Sigmoid colon (tissue), 6 donors: ENCODE measurements at regions not wholly inside any gene's neighbourhood (a gene's known extent, or its start where the extent isn't known, plus 50 kb on each side); places are given as distances from the start of the nearest gene placed in this dataset.

Experiments used
- DNase-seq: peaks from one replicate; pipeline ENCODE4 v3.0.0-alpha.2; 2019
- H3K27ac ChIP-seq, 4 donors: fragments of 200-600 bp; sonication (generic); one replicate each; pipeline ENCODE4 v1.5.1; 2016 to 2019; ENCODE audit warnings: mild to moderate bottlenecking in 1 of 4
- H3K27me3 ChIP-seq, 3 donors: fragments of 200-600 bp; sonication (generic); one replicate each; pipeline ENCODE4 v1.5.1; 2019; ENCODE audit warnings: mild to moderate bottlenecking in 1 of 3
- H3K36me3 ChIP-seq, 4 donors: fragments of 200-600 bp; sonication (generic); one replicate each; pipeline ENCODE4 v1.5.1; 2016 to 2019
- H3K4me1 ChIP-seq, 4 donors: fragments of 200-600 bp; sonication (generic); one replicate each; pipeline ENCODE4 v1.5.1; 2017 to 2019
- H3K4me3 ChIP-seq, 4 donors: fragments of 200-600 bp; sonication (generic); one replicate each; pipeline ENCODE4 v1.5.1; 2017 to 2019; ENCODE audit warnings: mild to moderate bottlenecking in 2 of 4, moderate library complexity in 1 of 4
- H3K9me3 ChIP-seq, 4 donors: fragments of 200-600 bp in 3 of 4; sonication (generic) in 3 of 4; one replicate each; pipeline versions ENCODE4 v1.5.1 to v1.6.1; 2013 to 2019
- CTCF ChIP-seq, 4 experiments: fragments of 450-650 bp in 3 of 4; fragments of 200-600 bp in 1 of 4; IDR thresholded peaks; one replicate each; pipeline ENCODE4 v1.5.1; 2016 to 2019; ENCODE audit warnings: antibody characterized with exemption in 4 of 4, mild to moderate bottlenecking in 3 of 4, moderate library complexity in 2 of 4
- EP300 ChIP-seq, 4 donors: sonication (generic); formaldehyde crosslinking; IDR thresholded peaks; one replicate each; pipeline ENCODE4 v1.6.1; 2017; ENCODE audit warnings: antibody characterized with exemption in 4 of 4
- POLR2A ChIP-seq, 2 donors: fragments of 450-650 bp; IDR thresholded peaks; one replicate each; pipeline ENCODE4 v1.6.1; 2016; ENCODE audit warnings: antibody characterized with exemption in 2 of 2, mild to moderate bottlenecking in 2 of 2, moderate library complexity in 2 of 2
- POLR2AphosphoS5 ChIP-seq, 4 donors: sonication (generic); formaldehyde crosslinking; IDR thresholded peaks; one replicate each; pipeline ENCODE4 v1.6.1; 2017; ENCODE audit warnings: antibody characterized with exemption in 4 of 4
- WGBS, 2 donors: extraction: QIAGEN DNeasy Blood & Tissue Kit; methylation state at CpG; one replicate each; pipeline ENCODE4 v1.1.7; 2013; 5-methylcytosine and 5-hydroxymethylcytosine counted together
- intact Hi-C: fragments of 100-400 bp; cut with DNase I; formaldehyde crosslinking; loops from one replicate; pipeline ENCODE4 v1.15.1; 2023
- donor health status: healthy with polysubstance abuse.
- donor health status: healthy.

DNA sequence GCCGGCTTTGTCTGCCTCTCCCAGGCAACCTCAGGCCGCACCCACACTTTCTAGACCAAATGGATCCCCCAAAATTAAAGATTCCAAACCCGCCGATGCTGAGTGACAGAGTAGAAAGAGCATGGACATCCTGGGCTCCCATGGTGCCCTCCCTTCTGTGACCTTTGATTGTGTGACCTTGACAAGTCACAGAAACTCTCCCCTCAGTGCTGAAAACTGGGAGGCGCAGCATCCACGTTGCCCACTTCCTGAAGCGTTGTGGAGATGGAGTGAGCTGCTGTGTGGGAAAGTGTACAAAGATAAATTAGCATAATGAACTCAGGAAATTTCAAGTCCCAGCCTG, 74.4 kb upstream of the MFGE8 start:
- DNase-seq, result no peak
- intact Hi-C loops, result no loop called here
- WGBS, 2 donors, result 76 to 79% methylated on average over 7 of the region's 7 CpGs
- Histone ChIP-seq H3K36me3 (no peaks in the 10 kb centered on the region), H3K9me3 (no peaks in the 10 kb centered on the region), H3K27me3 (no peaks in the 10 kb centered on the region), H3K27ac (no peak overlapping the region), H3K4me3 (no peak overlapping the region), H3K4me1 (peaks cover 0 to 5% (median 0%) of the 10 kb centered on the region in 4 donors)
- TF ChIP-seq EP300 (IDR thresholded peaks at IDR 0.05) (no peak), CTCF (IDR thresholded peaks at IDR 0.05) (no peak), POLR2AphosphoS5 (IDR thresholded peaks at IDR 0.05) (no peak), POLR2A (IDR thresholded peaks at IDR 0.05) (no peak)

DNA sequence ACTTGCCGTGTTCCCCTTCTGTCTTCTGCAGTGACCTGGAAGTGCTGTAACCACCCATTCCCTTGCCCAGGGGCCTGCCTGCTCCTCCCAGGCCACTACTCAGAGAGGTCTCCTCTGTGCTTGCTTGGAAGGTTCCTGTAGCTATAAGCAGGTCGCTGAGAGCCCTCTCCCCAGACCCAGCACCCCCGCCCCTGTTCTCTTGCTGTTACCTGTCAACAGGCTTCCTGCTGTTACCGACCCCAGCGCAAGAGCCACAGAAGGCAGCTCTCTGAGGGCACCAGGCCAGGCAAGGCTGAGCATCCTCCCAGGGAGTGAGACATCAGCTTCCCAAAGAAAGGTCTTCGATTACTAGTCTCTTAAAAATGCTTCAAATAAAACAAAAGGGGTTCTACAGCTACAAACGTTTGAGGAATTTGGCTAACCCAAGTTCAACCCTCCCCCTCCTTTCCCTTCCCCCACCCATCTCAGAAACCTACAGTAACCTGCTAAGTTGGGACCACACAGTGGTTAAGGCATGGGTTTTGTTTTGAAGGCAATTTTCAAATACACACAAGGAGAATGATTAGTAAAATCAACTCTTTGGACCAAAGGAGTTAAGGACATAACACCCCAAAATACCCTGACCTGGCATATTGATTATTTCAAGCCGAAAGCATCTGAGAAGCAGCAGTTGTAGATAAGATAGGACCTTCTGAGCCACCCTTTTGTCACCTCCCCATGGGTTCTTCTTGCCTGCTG, 74.9 kb upstream of the MFGE8 start:
- Histone ChIP-seq H3K9me3 (no peaks in the 10 kb centered on the region), H3K36me3 (no peaks in the 10 kb centered on the region), H3K27me3 (no peaks in the 10 kb centered on the region), H3K27ac (no peak overlapping the region), H3K4me1 (peaks cover 0 to 5% (median 0%) of the 10 kb centered on the region in 4 donors), H3K4me3 (no peak overlapping the region)
- intact Hi-C loops, result no loop called here
- WGBS, 2 donors, result 62 to 68% methylated on average over 8 of the region's 8 CpGs
- TF ChIP-seq POLR2AphosphoS5 (IDR thresholded peaks at IDR 0.05) (no peak), EP300 (IDR thresholded peaks at IDR 0.05) (no peak), POLR2A (IDR thresholded peaks at IDR 0.05) (no peak)
- no peak for DNase-seq

- DNase-seq, result no peak
- Histone ChIP-seq H3K36me3 (no peaks in the 10 kb centered on the region), H3K27me3 (no peaks in the 10 kb centered on the region), H3K9me3 (no peaks in the 10 kb centered on the region), H3K4me1 (peaks cover 0 to 5% (median 0%) of the 10 kb centered on the region in 4 donors), H3K4me3 (peak overlapping the region in 1 of 4 donors; percentile 33), H3K27ac (peak overlapping the region in 2 of 4 donors; percentile 21 to 31)
- TF ChIP-seq POLR2AphosphoS5 (IDR thresholded peaks at IDR 0.05) (no peak), EP300 (IDR thresholded peaks at IDR 0.05) (no peak), CTCF (IDR thresholded peaks at IDR 0.05) (no peak), POLR2A (IDR thresholded peaks at IDR 0.05) (no peak)
- intact Hi-C loops, result no loop called here
- WGBS, 2 donors, result 84 to 91% methylated on average over 5 of the region's 5 CpGs
Measured at GRCh38 chr15:88989578-88989977, 76.4 kb upstream of the MFGE8 start.

DNA sequence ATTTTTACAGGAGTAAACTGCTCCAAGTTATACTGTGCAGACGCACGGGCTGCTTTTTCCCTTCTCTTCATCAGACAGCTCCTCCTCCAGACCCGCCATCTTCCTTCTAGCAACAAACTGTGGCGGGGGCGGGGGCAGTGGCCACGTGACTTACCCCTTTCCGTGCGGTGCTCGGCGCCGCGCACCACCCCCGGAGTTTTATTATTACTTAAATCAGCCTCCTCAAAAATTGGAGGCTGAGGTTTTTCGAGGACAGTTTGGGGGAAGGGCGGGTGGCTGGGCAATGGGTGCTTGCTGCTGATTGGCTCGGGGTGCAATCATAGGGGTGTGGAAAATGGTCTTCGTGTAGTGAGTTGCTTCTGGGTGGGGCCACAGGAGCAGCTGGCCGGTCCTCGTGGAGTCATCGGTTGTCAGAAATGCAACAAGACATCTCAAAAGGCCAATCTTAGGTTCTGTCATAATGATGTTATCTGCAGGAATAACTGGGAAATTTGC, 77.1 kb upstream of the MFGE8 start:
- Histone ChIP-seq H3K4me1 (peaks cover 0 to 5% (median 0%) of the 10 kb centered on the region in 4 donors), H3K36me3 (no peaks in the 10 kb centered on the region), H3K9me3 (no peaks in the 10 kb centered on the region), H3K27ac (peak overlapping the region in 1 of 4 donors; percentile 21), H3K4me3 (peak overlapping the region in 3 of 4 donors; percentile 7 to 33 (median 15)), H3K27me3 (no peaks in the 10 kb centered on the region)
- intact Hi-C loops, result no loop called here
- no peak for DNase-seq
- WGBS, 2 donors, result 83% methylated on average over 20 of the region's 20 CpGs
- TF ChIP-seq CTCF (IDR thresholded peaks at IDR 0.05) (no peak), EP300 (IDR thresholded peaks at IDR 0.05) (no peak), POLR2AphosphoS5 (IDR thresholded peaks at IDR 0.05) (no peak), POLR2A (IDR thresholded peaks at IDR 0.05) (no peak)

GRCh38 chr15:88992216-88992615, 79.0 kb upstream of the MFGE8 start:
- peaks cover 0 to 5% (median 0%) of the 10 kb centered on the region in 4 donors for H3K4me1 ChIP-seq
- H3K36me3 ChIP-seq, result no peaks in the 10 kb centered on the region
- 82 to 88% methylated on average over 3 of the region's 3 CpGs for WGBS, 2 donors
- intact Hi-C loops, result no loop called here
- no peak overlapping the region for H3K4me3 ChIP-seq
- no peaks in the 10 kb centered on the region for H3K27me3 ChIP-seq
- TF ChIP-seq CTCF (IDR thresholded peaks at IDR 0.05), result no peak
- TF ChIP-seq EP300 (IDR thresholded peaks at IDR 0.05), result no peak
- TF ChIP-seq POLR2AphosphoS5 (IDR thresholded peaks at IDR 0.05), result no peak
- TF ChIP-seq POLR2A (IDR thresholded peaks at IDR 0.05), result no peak
- H3K9me3 ChIP-seq, result no peaks in the 10 kb centered on the region
- no peak for DNase-seq
- H3K27ac ChIP-seq, result no peak overlapping the region
